GM19035 (cell line): ENCODE measurements at regions not wholly inside any gene's neighbourhood (a gene's known extent, or its start where the extent isn't known, plus 50 kb on each side); places are given as distances from the start of the nearest gene placed in this dataset.
"Not testable (repeated sequence)": the region's sequence is repeated elsewhere in the genome, so short reads cannot be mapped to it uniquely, and the experiment has no call there.

Source experiments
- ATAC-seq: cut with Tn5 transposase; IDR thresholded peaks from one replicate; pipeline ENCODE4 v1.9.1; 2021; ENCODE audit not compliant: unreplicated experiment

- not testable (repeated sequence) for ATAC-seq
Observed at GRCh38 chr6:85212794-85213193, 237.1 kb upstream of the NT5E start.

GRCh38 chr6:85195243-85195642 lies 254.6 kb upstream of the NT5E start:
- no peak for ATAC-seq

- ATAC-seq, result no peak
Observed at GRCh38 chr6:85193339-85193738, 256.5 kb upstream of the NT5E start.

- no peak for ATAC-seq
Observed at GRCh38 chr6:85192596-85192995, 257.3 kb upstream of the NT5E start.

DNA sequence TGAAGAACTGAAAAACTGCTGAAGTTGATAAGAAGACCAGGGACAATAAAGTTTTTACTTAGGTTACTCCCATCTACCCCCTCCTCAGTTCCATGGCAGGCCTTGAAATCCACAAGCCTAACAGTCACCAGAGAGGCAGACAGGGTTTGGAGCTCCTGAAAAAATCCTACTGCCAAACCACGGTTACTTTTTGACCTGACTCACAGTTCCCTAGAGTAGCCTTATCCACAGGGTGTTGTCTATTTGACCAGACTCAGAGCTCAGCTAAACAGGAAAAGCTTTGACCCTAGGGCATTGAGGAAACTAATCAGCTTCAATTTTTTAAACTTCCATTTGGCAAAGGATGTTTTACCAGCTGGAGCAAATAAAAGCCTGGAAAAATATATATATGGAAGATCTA lies 257.7 kb upstream of the NT5E start:
- no peak for ATAC-seq

DNA sequence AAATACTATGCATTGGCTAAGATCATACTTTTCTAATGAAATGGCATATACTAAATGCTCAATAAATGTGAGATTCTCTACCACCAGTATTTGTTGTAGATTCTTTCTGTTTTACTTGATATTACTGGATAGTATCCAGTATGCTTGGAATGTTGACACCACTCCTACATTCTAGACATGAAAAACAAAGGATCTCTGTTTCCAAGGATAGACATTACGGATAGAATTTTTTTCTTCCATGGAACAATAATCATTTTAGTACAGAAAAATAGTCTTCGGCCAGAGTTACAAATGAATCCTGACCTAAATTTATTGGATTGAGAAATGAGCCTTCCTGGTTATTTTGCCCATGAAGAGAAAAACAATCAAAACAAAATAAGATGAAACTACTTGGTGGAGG lies 258.2 kb upstream of the NT5E start:
- no peak for ATAC-seq

GRCh38 chr6:85186546-85187175 lies 263.2 kb upstream of the NT5E start:
- ATAC-seq, result no peak

- ATAC-seq, result no peak
Observed at GRCh38 chr6:85185977-85186376, 263.9 kb upstream of the NT5E start.

- no peak for ATAC-seq
Observed at GRCh38 chr6:85183841-85184240, 266.0 kb upstream of the NT5E start.

GRCh38 chr6:85172705-85173104 lies 277.2 kb upstream of the NT5E start:
- ATAC-seq, result no peak

- ATAC-seq, result no peak
Observed at GRCh38 chr6:85172161-85172560, 277.7 kb upstream of the NT5E start.

- ATAC-seq, result no peak
Observed at GRCh38 chr6:85169189-85169588, 280.7 kb upstream of the NT5E start.

DNA sequence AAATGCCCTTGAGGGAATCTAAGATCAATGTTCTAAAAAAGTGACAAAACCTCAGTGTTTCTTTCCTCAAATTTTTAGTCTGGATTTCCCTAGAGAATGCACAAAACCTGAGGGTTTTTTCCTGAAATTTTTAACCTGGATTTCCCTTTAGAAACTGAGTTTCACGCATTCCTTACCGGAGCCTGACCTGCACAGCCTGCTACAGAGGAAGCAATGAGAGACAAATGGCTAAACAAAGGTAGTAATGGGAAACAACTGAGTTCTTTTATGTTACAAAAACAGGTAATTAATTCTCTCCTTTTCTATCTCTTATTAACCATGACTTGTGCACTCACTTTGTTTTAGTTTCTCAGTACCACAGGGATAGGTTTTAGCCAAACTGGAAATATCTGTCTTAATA lies 281.7 kb upstream of the NT5E start:
- no peak for ATAC-seq

GRCh38 chr6:85166114-85166741 lies 283.7 kb upstream of the NT5E start:
- ATAC-seq, result no peak

- ATAC-seq, result no peak
Observed at GRCh38 chr6:85163156-85164080, 286.5 kb upstream of the NT5E start.

DNA sequence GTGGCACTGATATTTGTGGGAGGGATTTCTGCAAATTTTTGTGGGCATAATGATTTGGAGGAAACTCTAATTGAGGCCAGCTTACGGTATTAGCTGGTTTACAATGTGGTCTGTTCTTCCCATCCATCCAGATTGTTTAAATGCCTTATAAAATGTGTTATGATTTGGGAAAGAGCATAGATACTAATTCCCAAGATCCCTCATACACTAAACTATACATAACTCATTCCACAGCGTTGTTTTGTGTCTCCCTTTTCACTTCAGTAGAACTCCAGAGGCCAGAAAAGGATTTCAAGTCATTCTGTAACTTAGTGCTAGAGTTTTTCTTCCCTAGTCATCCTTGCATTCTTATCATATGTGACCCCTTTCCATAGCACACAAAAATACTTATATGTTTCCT lies 292.6 kb upstream of the NT5E start:
- ATAC-seq, result no peak

GRCh38 chr6:85143676-85144075 lies 306.2 kb upstream of the NT5E start:
- ATAC-seq, result no peak

GRCh38 chr6:85137865-85138264 lies 312.0 kb upstream of the NT5E start:
- no peak for ATAC-seq

GRCh38 chr6:85136310-85136709 lies 313.6 kb upstream of the NT5E start:
- no peak for ATAC-seq

GRCh38 chr6:85135376-85136094 lies 314.3 kb upstream of the NT5E start:
- no peak for ATAC-seq

DNA sequence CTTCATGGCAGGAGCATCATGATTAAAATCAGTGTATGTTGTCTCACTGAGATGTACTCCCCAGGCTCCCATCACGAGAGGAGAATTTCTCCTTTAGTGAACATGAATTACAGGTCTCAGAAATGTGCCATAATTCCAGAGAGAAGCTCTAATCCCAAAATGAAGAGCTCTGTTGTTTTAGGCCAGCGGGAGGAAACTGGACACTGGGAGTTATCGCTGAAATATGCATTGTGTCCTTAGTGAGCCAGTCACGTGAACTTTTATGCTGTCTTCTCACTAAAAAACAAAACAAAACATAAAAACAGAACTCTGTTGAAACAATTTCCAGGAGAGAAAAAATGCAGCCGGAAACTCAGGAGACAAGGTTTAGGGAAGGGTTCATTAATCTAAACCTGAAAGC lies 315.7 kb upstream of the NT5E start:
- no peak for ATAC-seq
